HG02623 (cell line): ENCODE measurements at regions not wholly inside any gene's neighbourhood (a gene's known extent, or its start where the extent isn't known, plus 50 kb on each side); places are given as distances from the start of the nearest gene placed in this dataset.

ENCODE experiments used
- ATAC-seq: cut with Tn5 transposase; IDR thresholded peaks from one replicate; pipeline ENCODE4 v1.9.1; 2021; ENCODE audit warnings: moderate library complexity; ENCODE audit not compliant: unreplicated experiment

DNA sequence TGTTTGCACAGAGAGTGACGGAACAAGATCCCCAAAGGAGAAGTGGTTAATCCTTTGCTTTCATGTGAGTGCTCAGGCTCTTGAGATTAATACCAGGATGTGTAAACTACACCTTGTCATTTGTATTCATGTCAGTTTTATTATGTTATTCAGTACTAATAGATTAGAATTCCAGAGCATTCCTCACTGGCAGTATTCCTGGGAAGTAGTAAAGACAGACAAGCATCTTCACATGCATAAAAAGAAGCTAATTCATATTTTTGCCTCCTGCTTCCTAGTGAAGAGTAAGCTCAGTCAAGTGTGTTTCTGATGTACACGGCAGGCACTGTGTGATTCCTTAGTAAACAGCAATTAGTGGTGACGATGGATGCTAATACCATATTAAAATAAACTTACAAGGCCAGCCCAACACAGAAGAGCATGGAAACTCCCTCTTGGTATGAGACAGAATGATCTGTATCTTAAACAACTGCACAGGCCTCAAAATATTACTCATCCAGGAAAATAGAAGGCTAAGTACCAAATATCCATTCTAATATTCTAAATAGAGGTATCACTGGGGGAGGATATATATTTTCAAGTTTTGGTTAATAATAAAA lies 336.8 kb upstream of the MCTP2 start:
- ATAC-seq, result no peak

DNA sequence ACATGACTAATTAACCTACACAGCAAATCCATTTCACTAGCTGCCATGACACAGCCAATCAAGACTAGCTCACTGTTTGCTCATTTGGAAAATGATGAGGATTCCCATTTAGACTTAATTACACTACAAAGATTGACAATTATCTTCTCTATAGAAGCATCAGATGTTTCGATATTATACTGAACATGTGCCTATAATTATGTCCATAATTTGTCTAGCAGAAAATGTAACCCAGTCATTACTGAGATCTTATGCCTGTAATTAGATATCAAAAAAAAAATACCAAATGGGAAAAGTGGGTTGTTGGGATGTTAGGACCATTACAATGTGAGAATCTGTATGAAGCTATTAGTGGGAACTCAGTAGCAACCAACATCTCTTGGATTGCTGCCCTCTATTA lies 344.2 kb upstream of the MCTP2 start:
- no peak for ATAC-seq

DNA sequence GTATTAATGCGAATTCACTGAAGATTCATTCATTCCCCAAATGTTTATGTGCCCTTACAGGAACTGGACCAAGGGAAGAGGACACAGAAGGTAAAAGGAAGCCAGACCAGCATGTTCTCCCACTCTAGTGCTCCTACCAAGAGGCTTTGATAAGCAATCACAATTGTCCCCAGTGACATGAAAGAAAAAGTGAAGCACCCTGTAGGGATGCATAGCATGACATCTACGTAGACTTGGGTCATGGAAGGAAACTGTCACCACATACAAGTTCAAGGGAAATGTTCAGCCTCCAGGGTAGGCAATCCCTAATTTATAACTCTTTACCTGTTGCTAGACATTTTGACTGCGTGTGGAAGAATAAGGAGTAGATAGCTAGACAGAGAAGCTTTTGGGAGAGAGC lies 348.6 kb upstream of the MCTP2 start:
- no peak for ATAC-seq

DNA sequence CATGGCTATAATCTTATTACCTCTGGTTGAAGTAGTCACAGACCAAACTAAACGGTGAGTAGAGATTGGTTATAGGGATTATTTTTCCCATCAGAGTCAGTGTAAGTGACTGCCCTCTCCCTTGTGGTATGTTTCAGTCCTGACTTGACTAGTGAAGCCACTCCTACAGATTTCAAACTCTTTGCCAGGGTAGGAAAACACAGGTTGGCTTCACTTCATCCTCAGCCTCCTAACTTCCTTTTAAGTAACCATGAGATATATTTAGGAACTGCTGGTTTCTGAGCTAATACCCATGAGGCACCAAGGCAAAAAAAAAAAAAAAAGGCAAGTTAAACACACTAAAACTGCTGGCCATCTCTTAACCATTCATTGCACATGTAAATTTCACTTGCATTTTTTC lies 349.2 kb upstream of the MCTP2 start:
- ATAC-seq, result no peak

DNA sequence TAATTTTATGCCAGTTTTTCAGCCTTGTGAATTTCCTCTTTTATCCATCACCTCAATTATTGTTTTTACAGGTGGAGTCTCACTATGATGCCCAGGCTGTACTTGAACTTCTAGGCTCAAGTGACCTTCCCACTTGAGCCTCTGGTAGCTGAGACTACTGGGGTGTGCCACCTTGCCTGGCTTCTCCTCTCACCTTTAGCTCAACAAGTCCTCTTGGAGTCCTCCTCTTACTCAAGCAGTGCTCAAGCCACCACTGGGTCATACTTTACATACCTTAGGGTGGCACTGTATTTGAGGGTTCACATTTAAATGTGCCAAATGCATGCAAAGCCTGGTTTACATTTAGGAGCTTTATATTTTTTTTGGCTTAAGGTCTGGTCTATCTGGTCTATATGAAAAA lies 350.1 kb upstream of the MCTP2 start:
- no peak for ATAC-seq

DNA sequence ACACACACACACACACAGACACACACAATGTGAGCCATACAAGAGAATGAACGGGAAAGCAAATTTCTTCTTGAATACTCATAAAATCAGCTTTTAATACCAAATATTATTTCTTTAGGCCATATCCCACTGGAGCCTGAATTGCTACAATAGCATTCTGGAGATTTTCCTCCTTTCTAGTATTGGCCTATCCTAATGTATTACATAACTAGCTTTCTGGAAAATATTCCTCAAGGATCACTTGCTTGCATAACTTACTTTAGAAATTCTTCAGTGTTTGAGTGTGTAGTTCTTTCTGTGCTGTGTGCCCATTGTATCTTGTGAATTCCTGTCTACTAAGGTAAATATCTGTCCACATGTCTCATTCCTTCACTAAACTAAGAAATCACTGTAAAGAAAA lies 351.0 kb upstream of the MCTP2 start:
- no peak for ATAC-seq

DNA sequence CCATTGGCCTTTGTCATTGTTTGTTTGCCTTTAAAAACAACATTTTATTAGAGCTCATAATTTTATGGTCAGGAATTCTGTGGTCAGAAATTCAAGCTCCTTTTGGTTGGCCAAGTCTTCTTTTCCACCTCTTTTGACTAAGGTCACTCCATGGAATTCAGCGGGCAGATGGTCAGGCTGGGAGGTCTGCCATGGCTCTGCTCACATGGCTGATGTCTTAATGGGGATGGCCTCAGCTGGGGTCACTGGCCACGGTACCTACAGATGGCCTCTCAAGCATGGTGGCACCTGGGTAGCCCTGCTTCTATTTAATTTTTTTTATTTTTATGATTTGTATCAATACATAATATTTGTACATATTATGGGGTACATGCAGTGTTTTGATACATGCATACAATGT lies 360.8 kb upstream of the MCTP2 start:
- no peak for ATAC-seq

DNA sequence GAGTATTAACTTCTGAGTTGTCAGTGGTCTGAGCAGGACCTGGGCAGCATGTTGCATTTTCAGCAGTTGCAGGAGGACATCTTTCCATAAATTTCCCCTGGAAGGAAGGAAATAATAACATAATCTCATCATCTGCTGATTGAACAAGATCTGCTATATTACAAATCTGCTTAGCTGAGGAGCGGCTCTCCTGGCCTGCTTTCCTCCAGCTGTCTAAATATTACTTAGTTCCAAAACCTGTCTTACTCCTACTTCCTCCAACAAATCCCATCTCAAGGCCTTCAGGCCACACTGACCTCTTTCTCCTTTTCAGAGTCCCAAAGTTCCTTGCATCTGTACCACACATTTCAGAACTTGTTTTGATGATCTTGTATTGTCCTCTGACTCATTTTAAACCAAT lies 364.4 kb upstream of the MCTP2 start:
- no peak for ATAC-seq

DNA sequence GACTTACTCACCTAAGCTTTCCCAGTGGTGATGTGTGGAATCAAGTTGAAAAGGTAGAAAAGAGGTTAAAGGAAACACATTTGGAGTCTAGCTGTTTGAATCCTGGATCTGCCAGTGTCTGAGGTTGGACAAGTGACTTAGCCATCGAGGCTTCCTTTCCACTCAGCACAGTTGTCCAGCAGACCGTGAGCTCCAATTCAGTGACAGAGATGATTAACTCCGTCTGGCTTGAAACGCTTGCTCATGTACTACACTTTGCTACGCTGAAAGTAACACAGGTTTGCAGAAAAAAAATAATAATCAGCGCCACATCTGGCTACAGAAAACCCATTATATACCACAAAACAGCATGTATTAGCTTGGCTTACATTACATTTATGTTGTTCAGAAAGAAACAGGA lies 364.9 kb upstream of the MCTP2 start:
- ATAC-seq, result no peak

DNA sequence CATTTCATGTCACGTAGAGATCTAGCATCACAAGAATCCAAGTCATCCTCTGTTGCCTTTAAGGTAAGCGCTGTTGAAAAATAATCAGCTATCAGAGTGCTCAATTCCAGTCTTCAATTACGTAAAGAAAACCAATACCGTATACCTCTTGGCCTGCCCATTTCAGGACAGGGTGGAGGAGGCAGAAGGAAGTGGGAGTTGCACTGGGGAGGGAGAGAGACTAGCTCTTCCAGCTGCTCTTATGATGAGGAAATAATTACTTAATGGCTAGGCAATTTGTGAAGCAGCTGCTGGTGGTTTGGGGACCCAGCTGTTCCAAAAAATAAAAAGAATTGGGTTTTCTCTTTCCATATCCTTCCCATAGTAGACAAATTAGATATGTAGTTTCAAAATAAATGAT lies 365.8 kb upstream of the MCTP2 start:
- no peak for ATAC-seq

DNA sequence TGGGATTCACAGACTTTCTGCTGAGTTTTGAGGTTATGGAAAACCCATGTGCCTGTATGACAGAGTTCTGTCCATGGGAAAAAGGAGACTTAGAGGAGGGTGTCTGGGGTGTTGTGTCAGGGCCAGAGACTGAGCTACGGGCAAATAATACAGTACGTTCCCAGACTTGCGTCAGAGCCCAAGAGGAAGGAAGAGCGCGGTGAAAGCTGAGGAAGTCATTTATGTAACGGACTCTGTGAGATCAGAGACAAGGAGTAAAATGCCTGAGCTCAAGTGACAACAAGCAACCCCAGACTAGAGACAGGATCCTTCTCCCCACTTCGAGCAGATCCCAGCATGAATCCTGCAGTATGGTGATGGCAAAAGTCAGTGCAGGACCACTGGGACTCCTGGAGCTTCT lies 368.6 kb upstream of the MCTP2 start:
- ATAC-seq, result no peak

DNA sequence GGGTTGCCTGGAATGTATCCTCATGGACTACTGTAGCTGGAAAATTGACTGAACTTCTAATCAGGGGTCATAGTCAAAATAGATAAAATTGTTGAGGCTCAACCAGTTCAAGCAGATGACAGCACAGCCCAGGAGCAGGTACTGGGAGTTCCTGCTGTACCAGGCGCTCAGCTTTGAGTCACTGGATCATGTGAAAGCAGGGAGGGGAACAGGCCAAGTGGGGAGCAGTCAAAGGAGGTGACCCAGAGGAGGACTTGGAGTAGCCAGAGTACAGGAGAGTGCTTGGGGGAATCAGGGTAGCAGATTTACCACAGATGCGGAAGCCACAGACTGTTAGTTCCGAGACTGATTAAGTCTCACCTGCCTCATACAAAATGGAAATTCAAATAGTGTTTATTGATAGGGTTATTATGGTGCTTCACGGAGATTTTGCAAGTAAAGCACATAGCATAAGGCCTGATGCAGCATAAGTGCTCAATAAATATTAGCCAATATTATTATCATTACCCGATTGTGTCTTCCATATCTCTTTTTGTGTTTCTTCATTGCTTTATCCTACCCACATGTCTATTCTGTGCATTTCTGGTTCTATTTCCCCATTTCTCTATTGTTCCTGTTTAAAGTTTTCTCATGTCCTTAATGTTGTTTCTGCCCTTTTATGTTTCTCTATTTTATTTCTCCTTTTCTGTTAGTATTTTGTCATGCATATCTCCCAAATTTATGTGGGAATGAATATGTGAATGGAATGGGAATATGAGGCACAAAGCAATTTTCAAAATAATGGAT lies 369.2 kb upstream of the MCTP2 start:
- no peak for ATAC-seq

DNA sequence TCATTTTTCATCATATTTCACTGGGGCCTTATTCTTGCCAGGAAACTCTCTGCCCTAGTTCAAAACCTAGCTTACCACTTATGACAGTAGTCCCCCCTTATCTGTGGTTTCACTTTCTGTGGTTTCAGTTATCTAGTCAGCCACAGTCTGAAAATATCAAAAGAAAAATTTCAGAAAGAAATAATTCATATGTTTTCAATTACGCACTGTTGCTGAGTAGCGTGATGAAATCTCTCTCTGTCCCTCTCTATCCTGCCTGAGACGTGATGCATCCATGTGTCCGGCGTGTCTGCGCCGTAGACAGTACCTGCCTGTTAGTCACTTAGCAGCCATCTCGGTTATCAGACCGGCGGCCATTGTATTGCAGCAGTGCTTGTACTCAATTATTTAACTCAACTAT lies 369.9 kb upstream of the MCTP2 start:
- peak; percentile 45 for ATAC-seq

DNA sequence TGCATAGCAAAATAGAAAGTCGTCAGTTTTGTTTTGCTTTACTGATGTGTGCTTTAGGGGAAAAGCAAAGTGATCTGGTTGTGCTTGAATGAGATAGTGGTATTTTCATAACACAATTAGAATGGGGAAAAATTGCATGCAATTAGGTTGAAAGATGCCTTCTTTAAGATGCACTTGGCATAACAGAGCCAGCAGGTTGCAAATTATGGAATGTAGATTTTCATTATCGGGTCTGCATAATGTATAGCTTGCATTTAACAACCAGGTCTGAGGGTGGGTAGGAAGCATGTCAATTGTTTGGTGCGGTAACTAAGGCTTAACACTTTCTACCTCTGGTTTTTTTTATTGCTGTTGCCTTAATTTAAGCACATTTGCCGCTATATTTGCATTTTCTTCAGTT lies 370.7 kb upstream of the MCTP2 start:
- ATAC-seq, result no peak

DNA sequence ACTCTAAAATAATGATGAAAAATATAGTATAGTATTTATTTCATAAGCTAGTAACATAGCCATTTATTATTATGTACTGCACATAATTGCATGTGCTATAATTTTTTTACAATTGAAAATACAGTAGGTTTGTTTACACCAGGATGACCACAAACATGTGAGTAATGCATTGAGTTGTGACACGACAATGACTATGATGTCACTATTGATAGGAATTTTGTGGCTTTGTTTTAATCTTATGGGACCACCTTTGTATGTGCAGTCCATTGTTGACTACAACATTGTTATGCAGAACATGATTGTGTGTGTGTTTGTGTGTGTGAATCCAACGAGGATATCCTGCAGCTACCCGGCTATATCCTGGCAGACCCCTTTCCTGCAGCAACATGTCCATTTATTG lies 372.2 kb upstream of the MCTP2 start:
- ATAC-seq, result no peak

DNA sequence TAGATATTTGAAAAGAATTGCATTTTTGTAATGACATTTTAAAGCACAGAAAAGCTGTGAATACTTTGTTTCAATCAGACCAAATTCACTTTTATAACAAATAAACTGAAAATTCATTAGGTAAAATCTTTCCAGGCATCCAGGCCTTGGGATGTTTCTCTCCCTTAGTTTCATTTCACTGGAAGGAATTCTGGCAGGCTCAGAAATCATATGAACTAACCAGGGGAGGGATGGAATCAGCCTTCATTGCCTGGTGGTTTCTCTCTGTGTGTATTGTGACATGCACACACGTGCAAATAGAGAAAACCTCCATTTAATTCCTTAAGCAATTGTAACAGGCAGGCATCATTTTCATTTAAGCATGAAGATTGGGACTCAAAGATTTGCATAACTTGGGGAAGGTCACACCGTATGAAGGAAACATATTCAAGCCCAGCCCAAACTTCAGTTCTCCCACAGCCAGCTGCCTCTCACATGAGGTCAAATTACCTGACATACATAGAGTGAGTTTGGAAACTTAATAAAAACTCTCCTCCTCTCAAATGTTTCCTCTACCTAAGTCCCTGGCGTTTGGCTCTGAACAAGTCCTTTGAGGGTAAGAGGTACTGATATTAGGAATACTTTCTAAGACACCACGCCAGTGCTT lies 376.1 kb upstream of the MCTP2 start:
- ATAC-seq, result no peak

DNA sequence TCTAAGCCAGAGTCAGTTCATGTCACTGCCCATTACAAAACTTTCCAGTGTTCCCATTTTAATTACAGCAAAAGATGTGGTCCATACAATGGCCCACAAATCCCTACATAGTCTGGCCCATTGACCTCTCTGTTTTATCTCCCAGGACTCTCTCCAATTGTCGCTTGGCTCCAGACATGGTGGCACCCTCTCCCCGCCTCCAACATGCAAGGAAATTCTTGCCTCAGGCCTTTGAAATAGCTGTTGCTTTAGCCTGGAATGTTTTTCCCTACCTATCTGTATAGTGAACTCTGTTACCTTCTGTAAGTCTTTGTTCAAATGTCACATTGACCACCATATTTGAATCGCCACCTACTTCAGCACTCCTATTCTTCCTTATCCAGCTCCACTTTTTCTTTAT lies 377.3 kb upstream of the MCTP2 start:
- no peak for ATAC-seq

DNA sequence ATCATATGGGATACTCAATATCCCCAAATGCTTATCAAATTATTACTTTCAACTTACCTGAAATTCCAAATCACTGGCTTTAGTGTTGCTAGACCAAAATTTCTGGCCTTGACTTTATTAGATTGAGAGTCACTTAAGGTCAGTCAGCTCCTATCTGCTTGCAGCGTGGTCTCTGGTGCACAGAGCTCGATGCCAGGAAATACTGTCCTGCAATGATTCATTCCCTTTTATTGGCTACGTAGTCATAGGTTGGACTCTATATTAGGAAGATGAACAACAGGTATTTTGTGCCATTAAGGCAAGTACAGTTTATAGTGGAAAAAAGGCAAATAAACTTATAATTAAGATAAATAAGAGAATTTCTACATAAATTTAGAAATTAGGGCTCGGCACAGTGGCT lies 378.6 kb upstream of the MCTP2 start:
- ATAC-seq, result no peak

DNA sequence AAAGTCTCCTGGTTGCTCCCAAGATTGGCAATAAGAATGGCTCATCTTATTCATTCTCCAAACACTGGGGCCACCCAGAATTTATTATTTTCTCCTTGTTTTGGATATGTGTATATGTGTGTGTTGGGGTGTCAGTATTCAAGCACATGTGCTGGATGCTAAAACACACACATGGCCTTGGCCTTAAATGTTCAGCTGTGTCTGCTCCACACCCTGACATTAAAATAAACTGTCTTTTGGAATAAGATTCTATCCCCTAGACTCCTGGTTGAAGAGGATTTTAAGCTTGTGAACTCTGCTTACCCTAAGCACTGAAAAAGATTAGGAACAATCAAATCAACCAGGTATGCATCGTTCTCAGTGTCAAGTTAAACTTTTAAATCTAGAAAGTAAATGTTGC lies 382.9 kb upstream of the MCTP2 start:
- ATAC-seq, result no peak

DNA sequence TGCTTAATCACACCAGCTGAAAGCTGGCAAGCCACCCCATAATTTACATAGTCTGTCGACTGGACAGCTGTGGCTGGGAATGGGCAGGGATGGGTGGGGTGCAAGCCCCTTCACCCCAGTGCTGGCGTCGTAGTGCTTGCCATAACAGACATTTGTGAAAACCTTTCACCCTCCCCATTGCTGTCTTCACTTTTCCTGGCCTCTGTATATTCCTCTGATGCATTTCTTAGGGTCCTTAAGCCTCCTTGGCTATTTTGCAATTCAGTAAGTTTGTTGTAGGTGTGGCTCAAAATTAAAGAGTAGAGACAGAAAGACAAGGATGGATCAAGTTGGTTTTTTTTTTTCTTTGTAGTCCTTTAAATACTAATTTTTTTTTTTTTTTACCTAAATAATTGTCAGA lies 383.3 kb upstream of the MCTP2 start:
- ATAC-seq, result no peak

DNA sequence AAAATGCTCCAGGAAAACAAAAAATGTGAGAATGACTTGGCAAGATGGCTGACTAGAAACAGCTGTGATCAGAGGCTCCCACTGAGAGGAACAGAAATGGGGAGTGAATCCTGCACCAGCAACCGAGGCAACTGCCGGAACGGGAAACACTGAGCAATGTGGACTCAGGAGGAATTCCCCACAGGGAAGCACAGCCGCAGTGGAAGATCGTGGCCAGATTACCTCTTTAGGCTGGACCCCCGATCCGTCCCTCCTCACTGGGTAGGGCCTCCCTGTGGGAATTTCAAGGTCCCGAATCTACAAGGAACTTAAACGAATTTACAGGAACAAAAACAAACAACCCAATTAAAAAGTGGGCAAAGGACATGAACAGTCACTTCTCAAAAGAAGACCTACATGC lies 385.2 kb upstream of the MCTP2 start:
- ATAC-seq, result no peak

DNA sequence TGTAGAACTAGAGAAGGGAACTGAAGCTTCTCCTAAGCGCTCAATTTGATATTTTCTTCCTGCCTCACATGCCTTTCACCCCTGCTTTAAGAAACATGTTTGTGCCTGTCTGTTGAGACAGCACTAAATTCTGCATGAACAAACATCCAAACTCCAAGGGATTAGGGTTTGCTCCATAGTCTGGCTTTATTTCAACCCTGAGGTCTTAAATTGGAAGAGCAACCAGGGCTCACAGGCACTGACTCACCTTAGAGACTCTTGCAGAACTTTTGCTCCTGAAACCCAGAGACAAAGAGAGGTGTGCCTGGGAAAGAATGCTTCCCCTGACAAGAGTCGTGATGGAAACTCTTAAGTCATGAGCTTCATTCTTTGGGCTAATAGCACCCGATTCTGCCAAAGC lies 393.9 kb upstream of the MCTP2 start:
- ATAC-seq, result no peak

DNA sequence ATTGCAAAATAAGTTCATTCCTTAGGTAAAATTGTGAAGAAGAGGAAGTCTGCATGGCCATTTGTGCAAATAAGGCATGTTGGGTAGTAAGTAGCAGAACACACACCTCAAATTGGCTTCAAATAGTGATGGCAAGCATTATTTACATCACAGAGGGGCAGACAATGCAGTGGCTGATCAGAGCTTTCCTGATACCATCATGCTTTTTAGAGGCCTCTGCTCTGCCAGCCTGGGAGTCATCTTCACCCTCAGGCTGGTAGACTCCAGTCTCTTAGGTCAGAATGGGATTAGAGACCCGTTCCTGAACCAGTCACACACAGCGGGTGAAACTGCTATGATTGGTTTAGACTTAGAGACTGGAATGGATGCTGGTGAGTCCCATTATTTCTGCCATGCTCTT lies 396.0 kb upstream of the MCTP2 start:
- ATAC-seq, result no peak
